ENCODE measurements at regions not wholly inside any gene's neighbourhood (a gene's known extent, or its start where the extent isn't known, plus 50 kb on each side); places are given as distances from the start of the nearest gene placed in this dataset.

GRCh38 chr2:19029655-19030054 lies 328.8 kb downstream of the OSR1 start:
- DNase-seq = no peak

GRCh38 chr2:19028587-19029375 lies 329.6 kb downstream of the OSR1 start:
- DNase-seq = no peak

GRCh38 chr2:19027626-19028025 lies 330.8 kb downstream of the OSR1 start:
- DNase-seq = no peak

- DNase-seq = no peak
These were observed 332.2 kb downstream of the OSR1 start for GRCh38 chr2:19026261-19026660.

GRCh38 chr2:19022334-19022733 lies 336.1 kb downstream of the OSR1 start:
- no peak for DNase-seq

GRCh38 chr2:19021721-19022120 lies 336.7 kb downstream of the OSR1 start:
- no peak for DNase-seq

- no peak for DNase-seq
These were observed 337.3 kb downstream of the OSR1 start for GRCh38 chr2:19021100-19021476.

- DNase-seq = no peak
These were observed 338.0 kb downstream of the OSR1 start for GRCh38 chr2:19020144-19021099.

- no peak for DNase-seq
These were observed 348.9 kb downstream of the OSR1 start for GRCh38 chr2:19009510-19009909.

- DNase-seq = no peak
These were observed 354.9 kb downstream of the OSR1 start for GRCh38 chr2:19003554-19003953.

GRCh38 chr2:19000776-19001175 lies 357.6 kb downstream of the OSR1 start:
- DNase-seq = no peak

- no peak for DNase-seq
These were observed 359.2 kb downstream of the OSR1 start for GRCh38 chr2:18999198-18999597.

GRCh38 chr2:18998491-18998890 lies 359.9 kb downstream of the OSR1 start:
- DNase-seq = no peak

- DNase-seq = no peak
These were observed 364.6 kb downstream of the OSR1 start for GRCh38 chr2:18993756-18994338.

- no peak for DNase-seq
These were observed 366.9 kb downstream of the OSR1 start for GRCh38 chr2:18991177-18992168.

- no peak for DNase-seq
These were observed 369.7 kb downstream of the OSR1 start for GRCh38 chr2:18988631-18989232.

GRCh38 chr2:18987592-18988073 lies 370.8 kb downstream of the OSR1 start:
- peak; percentile 4 for DNase-seq

- no peak for DNase-seq
These were observed 371.4 kb downstream of the OSR1 start for GRCh38 chr2:18987016-18987415.

- DNase-seq = no peak
These were observed 372.4 kb downstream of the OSR1 start for GRCh38 chr2:18986046-18986445.

GRCh38 chr2:18980786-18981430 lies 377.5 kb downstream of the OSR1 start:
- DNase-seq = no peak
